ENCODE measurements at regions not wholly inside any gene's neighbourhood (a gene's known extent, or its start where the extent isn't known, plus 50 kb on each side); places are given as distances from the start of the nearest gene placed in this dataset.

GRCh38 chr19:34305221-34306083 is 51.1 kb downstream of the GARRE1 start:
- no peak; the same call in 1 of the 2 replicates for TF ChIP-seq ZFX (IDR thresholded peaks at IDR 0.05)
- no peak for TF ChIP-seq CTCF (conservative IDR thresholded peaks at IDR 0.05)
- H3K27ac ChIP-seq = peak overlapping the region; percentile 24; the same call in 1 of the 2 replicates

GRCh38 chr19:34306213-34306661 is 51.9 kb downstream of the GARRE1 start:
- TF ChIP-seq CTCF (conservative IDR thresholded peaks at IDR 0.05) (no peak), ZFX (IDR thresholded peaks at IDR 0.05) (no peak)
- peak overlapping the region; percentile 24; the same call in 1 of the 2 replicates for H3K27ac ChIP-seq

GRCh38 chr19:34306824-34307223 is 52.5 kb downstream of the GARRE1 start:
- no peak overlapping the region for H3K27ac ChIP-seq
- TF ChIP-seq CTCF (conservative IDR thresholded peaks at IDR 0.05) (no peak), ZFX (IDR thresholded peaks at IDR 0.05) (no peak)

- TF ChIP-seq ZFX (IDR thresholded peaks at IDR 0.05) (no peak), CTCF (conservative IDR thresholded peaks at IDR 0.05) (no peak)
- H3K27ac ChIP-seq = peak overlapping the region; percentile 92; the same call in 1 of the 2 replicates
Measured at GRCh38 chr19:34308381-34309367, 54.3 kb downstream of the GARRE1 start.

- peak overlapping the region; percentile 92 for H3K27ac ChIP-seq
- no peak for TF ChIP-seq ZFX (IDR thresholded peaks at IDR 0.05)
- TF ChIP-seq CTCF (conservative IDR thresholded peaks at IDR 0.05) = no peak
Measured at GRCh38 chr19:34309368-34310138, 55.2 kb downstream of the GARRE1 start.

- TF ChIP-seq CTCF (conservative IDR thresholded peaks at IDR 0.05) = no peak
- TF ChIP-seq ZFX (IDR thresholded peaks at IDR 0.05) = peak; percentile 60; the same call in 1 of the 2 replicates
- H3K27ac ChIP-seq = peak overlapping the region; percentile 92
Measured at GRCh38 chr19:34310494-34310981, 54.5 kb upstream of the GPI start.

Measured in C4-2B (cell line).